ENCODE measurements at regions not wholly inside any gene's neighbourhood (a gene's known extent, or its start where the extent isn't known, plus 50 kb on each side); places are given as distances from the start of the nearest gene placed in this dataset.
"Not testable (repeated sequence)": the region's sequence is repeated elsewhere in the genome, so short reads cannot be mapped to it uniquely, and the experiment has no call there.

DNA sequence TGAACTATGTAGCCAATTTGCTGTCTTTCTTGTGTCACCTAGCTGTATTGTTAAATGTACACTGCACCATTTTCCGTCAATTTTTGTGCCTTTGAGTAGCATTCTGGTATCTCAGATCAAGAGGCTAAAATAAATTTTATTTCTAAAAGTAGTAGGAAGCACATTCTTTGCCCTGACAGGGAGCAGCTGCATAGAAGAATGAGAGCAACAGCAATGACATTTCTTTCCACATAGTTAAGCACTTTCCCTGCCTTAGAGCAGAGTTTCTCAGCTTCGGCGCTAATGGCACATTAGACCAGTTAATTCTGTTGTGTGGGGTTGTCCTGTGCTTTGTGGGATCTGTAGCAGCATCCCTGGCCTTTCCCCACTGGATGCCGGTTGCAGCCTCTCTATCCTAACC is 173.9 kb downstream of the CHIC2 start:
- TF ChIP-seq, protein P1, sequence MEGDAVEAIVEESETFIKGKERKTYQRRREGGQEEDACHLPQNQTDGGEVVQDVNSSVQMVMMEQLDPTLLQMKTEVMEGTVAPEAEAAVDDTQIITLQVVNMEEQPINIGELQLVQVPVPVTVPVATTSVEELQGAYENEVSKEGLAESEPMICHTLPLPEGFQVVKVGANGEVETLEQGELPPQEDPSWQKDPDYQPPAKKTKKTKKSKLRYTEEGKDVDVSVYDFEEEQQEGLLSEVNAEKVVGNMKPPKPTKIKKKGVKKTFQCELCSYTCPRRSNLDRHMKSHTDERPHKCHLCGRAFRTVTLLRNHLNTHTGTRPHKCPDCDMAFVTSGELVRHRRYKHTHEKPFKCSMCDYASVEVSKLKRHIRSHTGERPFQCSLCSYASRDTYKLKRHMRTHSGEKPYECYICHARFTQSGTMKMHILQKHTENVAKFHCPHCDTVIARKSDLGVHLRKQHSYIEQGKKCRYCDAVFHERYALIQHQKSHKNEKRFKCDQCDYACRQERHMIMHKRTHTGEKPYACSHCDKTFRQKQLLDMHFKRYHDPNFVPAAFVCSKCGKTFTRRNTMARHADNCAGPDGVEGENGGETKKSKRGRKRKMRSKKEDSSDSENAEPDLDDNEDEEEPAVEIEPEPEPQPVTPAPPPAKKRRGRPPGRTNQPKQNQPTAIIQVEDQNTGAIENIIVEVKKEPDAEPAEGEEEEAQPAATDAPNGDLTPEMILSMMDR (IDR thresholded peaks at IDR 0.05; ENCODE audit: low read depth, low read length): no peak
- in situ Hi-C loops (cut with HindIII; ENCODE audit: low sequenced_read_pairs): no loop called here
- H3K4me3 ChIP-seq (ENCODE audit: low read depth, low read length): no peak overlapping the region
- DNase-seq (ENCODE audit: low read depth, low spot score): no peak

DNA sequence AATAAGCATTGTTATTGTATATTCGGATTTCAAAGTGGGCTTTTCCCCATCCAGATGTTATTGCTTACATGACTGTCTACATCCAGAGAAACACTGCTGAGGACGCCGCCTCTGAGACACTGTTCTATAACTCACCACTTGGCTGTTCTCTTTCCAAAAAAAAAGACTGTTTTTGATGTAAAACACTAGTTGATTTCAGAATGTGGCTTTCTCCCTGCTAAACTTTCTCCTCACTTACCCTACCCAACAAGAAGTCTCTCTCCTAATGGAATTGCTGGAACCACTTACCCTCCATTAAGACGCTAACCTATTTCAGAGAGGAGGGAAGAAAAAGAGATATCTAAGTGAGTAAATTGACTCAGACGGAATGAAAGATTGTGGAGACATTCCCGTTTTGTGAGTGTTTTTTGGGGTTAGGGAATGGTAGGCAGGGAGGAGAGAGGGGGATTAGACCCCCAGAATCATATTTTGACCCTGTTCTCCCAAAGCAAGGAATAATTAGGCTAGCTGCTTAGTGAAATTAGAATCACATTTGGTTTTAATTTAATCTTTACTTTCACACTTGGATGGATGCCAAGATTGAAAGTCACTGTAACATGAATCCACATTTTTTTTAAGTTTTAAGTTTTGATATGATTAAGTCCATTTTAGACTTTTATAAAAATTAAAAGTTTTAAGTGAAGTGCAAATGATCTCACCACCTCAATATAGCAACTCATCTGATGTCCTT is 174.9 kb downstream of the CHIC2 start:
- in situ Hi-C loops (cut with HindIII; ENCODE audit: low sequenced_read_pairs): no loop called here
- DNase-seq (ENCODE audit: low read depth, low spot score): no peak
- TF ChIP-seq, protein P1 (IDR thresholded peaks at IDR 0.05; ENCODE audit: low read depth, low read length): no peak
- H3K4me3 ChIP-seq (ENCODE audit: low read depth, low read length): no peak overlapping the region

DNA sequence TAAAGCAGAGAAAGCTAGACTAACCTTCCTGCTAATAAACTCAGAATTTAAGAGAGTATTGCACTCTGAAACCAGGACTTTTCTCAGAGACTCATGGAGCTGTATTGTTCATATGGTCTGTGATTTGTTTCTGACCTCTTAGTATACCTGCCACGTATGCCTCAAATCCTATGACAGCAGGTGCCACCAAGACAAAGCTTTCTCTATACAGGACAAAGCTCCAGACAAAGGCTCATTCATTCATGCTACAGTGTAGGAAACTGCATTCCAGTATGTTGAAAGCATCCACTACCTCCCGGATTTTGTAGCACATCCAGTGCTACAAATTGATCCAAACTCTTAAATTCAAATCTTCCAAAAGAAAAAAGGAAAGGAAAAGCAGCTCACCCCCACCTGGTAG is 178.3 kb downstream of the CHIC2 start:
- in situ Hi-C loops (cut with HindIII; ENCODE audit: low sequenced_read_pairs): no loop called here
- TF ChIP-seq, protein P1 (IDR thresholded peaks at IDR 0.05; ENCODE audit: low read depth, low read length): no peak
- DNase-seq (ENCODE audit: low read depth, low spot score): no peak

DNA sequence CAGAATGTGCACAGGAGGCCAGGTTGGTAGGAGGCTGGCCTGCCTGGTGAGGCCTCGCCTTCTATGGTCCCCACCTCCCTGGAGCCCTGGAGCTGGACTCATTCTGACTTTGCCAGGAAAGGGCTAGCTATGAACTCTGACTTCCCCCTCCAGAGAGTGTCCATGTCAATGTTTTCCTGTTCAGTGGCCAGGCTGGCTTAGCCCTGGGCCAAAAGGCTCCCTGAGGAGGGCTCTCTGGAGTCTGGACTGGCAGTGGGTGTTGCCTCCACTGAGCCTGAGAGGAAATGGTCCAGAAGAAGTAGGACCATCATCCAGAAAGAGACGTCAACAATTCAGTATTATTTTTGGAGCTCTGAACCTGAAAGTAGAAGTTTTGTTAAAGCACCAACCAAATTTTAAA is 178.7 kb downstream of the CHIC2 start:
- no peak overlapping the region for H3K4me3 ChIP-seq (ENCODE audit: low read depth, low read length)
- TF ChIP-seq, protein P1 (IDR thresholded peaks at IDR 0.05; ENCODE audit: low read depth, low read length): no peak
- no peak for DNase-seq (ENCODE audit: low read depth, low spot score)
- in situ Hi-C loops (cut with HindIII; ENCODE audit: low sequenced_read_pairs): no loop called here

More for the DNA sequence above, 178.3 kb downstream of the CHIC2 start:
- no peak overlapping the region for H3K4me3 ChIP-seq (ENCODE audit: low read depth, low read length)

DNA sequence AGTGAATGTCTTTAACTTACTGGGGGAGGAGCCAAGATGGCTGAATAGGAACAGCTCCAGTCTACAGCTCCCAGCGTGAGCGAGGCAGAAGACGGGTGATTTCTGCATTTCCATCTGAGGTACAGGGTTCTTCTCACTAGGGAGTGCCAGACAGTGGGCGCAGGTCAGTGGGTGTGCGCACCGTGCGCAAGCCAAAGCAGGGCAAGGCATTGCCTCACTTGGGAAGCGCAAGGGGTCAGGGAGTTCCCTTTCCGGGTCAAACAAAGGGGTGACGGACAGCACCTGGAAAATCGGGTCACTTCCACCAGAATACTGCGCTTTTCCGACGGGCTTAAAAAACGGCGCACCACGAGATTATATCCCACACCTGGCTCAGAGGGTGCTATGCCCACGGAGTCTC is 187.3 kb downstream of the CHIC2 start:
- H3K4me3 ChIP-seq (ENCODE audit: low read depth, low read length); in situ Hi-C loops (cut with HindIII; ENCODE audit: low sequenced_read_pairs); DNase-seq (ENCODE audit: low read depth, low spot score): not testable (repeated sequence)

DNA sequence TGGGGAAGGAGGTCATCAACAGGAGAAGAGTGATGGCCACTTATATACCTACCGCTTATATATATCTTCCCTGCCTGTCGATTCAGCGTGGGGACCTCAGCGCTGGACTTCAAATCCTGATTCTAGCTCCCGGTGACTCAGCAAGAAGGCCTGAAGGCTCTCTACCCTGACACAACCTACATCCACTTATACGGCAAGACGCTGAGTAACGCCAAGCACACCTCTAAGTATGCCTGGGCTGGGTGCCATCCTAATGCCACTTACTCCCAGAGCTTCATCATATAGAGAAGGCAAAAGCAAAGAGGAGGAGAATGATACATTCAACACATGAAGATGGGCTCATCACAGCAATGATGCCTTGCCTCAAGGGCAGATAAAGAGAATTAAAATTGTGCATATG is 198.3 kb downstream of the CHIC2 start:
- DNase-seq (ENCODE audit: low read depth, low spot score): no peak
- H3K4me3 ChIP-seq (ENCODE audit: low read depth, low read length): no peak overlapping the region
- in situ Hi-C loops (cut with HindIII; ENCODE audit: low sequenced_read_pairs): no loop called here
- TF ChIP-seq, protein P1 (IDR thresholded peaks at IDR 0.05; ENCODE audit: low read depth, low read length): no peak

DNA sequence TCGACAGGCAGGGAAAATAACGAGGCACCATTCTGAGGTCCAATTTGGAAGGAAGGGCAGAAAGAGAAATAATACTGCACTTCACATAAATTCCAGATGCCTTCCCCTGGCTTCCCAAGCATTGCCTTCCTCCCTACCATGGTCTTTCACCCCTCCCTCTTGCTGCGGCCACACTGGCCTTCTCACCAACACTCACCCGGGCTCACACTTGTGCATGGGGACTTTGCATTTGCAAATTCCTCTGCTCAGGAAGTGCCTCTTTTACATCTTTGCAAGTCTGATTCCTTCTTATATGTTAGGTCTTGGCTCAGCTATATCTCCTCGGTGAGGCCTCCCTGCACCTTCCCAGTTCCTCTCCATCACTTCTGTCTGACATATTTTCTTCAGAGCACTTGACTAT is 199.4 kb downstream of the CHIC2 start:
- TF ChIP-seq, protein P1 (IDR thresholded peaks at IDR 0.05; ENCODE audit: low read depth, low read length): no peak
- DNase-seq (ENCODE audit: low read depth, low spot score): no peak
- H3K4me3 ChIP-seq (ENCODE audit: low read depth, low read length): no peak overlapping the region
- in situ Hi-C loops (cut with HindIII; ENCODE audit: low sequenced_read_pairs): no loop called here

All from astrocyte of the spinal cord (primary cell).